Astrocyte of the cerebellum (primary cell): ENCODE measurements at regions not wholly inside any gene's neighbourhood (a gene's known extent, or its start where the extent isn't known, plus 50 kb on each side); places are given as distances from the start of the nearest gene placed in this dataset.

Source experiments
- DNase-seq: peaks from one replicate; pipeline ENCODE4 v3.0.0-alpha.2; 2011; ENCODE audit warnings: low read depth
- H3K4me3 ChIP-seq: 2 replicates; pipeline ENCODE4 v1.5.1; 2011; ENCODE audit warnings: mild to moderate bottlenecking, low read depth, low read length, moderate library complexity
- in situ Hi-C: cut with HindIII; loops from 2 replicates; pipeline ENCODE4 v1.10.0; 2017; ENCODE audit warnings: low sequenced_read_pairs
- TF ChIP-seq, protein P1 (sequence below): IDR thresholded peaks from 2 replicates; pipeline ENCODE4 v1.5.1; 2012; ENCODE audit warnings: low read length, low read depth, moderate library complexity, mild to moderate bottlenecking; ENCODE audit errors: missing control alignments

DNA sequence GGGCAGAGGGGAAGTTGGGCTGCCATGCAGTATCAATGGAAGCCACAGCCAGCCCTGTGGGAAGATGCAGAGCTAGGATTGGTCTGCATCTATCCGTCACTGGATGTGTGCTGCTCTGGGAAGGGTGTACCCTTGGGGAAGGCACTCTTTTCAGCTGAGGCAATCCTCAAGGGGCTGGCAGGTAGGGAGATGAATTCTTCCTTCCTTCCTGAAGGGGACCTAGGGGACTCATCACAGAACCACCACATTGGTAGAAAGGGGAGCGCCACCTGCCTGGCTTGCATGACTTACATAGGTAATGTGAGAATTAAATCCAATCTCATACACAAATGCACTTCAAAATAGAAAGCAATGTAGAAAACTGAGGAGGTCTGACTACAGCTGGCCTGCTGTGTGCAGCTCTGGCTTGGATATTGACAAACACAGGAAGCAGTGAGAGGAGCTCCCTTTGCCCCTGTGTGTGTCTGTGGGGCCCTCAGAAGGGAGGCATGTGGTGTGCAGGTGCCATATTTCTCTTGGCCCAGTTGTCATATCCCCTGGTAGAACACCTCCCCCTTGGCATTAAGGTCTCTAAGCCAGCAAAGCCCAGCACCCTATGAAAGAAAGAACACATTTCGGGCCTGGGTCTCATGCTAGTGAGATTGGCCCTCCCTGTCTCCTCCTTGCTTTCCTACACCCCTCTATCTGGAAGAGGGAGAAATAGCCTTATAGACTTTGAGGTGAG lies 260.3 kb upstream of the MOCS1 start:
- in situ Hi-C loops = no loop called here
- H3K4me3 ChIP-seq = no peak overlapping the region
- DNase-seq = no peak
- TF ChIP-seq, protein P1, sequence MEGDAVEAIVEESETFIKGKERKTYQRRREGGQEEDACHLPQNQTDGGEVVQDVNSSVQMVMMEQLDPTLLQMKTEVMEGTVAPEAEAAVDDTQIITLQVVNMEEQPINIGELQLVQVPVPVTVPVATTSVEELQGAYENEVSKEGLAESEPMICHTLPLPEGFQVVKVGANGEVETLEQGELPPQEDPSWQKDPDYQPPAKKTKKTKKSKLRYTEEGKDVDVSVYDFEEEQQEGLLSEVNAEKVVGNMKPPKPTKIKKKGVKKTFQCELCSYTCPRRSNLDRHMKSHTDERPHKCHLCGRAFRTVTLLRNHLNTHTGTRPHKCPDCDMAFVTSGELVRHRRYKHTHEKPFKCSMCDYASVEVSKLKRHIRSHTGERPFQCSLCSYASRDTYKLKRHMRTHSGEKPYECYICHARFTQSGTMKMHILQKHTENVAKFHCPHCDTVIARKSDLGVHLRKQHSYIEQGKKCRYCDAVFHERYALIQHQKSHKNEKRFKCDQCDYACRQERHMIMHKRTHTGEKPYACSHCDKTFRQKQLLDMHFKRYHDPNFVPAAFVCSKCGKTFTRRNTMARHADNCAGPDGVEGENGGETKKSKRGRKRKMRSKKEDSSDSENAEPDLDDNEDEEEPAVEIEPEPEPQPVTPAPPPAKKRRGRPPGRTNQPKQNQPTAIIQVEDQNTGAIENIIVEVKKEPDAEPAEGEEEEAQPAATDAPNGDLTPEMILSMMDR = no peak

DNA sequence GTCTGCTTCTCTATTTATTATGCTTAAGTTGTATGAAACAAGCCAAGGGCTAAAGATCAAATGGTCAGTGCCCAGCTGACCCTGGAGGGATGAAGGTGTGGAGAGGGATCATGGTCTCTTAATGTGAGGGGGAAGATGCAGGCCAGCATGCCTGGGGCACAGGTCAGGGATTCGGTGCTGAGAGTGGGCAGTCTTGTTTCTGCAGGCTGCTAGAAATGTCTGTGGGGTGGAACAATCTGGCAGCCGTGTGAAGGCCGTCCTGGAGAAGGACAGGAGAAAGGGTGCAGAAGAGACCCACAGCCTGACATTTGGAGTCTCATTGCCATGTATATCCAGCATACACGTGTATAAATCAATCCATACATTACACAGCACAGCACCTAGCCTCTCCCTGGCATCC lies 258.3 kb upstream of the MOCS1 start:
- TF ChIP-seq, protein P1 = no peak

DNA sequence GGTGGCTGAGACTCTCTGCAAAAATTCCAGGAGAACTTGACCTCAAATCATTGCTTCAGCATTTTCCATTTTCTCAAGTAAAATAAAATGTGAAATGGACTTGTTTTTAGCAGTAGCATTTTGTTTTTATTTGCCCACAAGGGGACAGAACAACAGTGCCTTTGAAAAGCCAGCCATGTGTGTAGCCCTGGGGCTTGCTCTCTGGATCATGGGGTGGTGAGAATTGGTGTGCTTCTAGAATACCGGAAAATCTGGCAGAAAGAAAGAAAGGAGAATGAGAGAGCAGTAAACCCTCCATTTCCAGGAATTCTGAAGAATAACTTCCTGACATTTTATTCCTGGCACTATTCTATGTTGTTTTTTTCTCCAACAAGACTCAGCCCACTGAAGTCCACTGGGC lies 254.7 kb upstream of the MOCS1 start:
- no peak for DNase-seq
- H3K4me3 ChIP-seq = no peak overlapping the region
- TF ChIP-seq, protein P1 = no peak
- in situ Hi-C loops = no loop called here

More for the DNA sequence above, 258.3 kb upstream of the MOCS1 start:
- in situ Hi-C loops = no loop called here
- DNase-seq = no peak
- no peak overlapping the region for H3K4me3 ChIP-seq

DNA sequence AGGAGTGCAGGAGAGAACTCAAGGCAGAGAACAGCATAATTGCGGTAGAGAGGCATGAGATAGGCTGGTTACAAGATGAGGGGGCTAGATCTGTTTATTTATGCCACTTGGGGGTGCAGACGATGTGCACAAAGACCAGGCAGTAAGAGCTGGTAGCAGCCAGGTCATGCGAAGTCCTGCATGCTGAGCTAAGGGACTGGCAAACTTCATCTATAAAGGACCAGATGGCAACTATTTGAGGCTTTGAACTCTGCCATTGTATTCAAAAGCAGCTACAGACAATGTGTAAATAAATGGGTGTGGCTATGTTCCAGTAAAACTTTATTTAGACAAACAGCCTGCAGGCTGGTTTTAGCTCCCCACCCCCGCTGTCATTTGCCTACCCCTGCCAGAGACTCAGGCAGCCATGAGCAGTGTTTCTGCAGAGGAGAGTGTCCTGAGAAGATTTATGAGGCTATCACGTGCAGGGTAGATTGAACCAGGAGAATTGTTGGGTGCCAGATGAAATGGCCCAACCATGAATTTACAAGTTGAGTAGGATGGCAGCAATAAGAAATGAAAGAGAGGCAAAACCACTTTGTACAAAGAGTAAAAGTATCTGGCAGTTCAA lies 253.4 kb upstream of the MOCS1 start:
- no peak overlapping the region for H3K4me3 ChIP-seq
- TF ChIP-seq, protein P1 = no peak
- no peak for DNase-seq
- in situ Hi-C loops = no loop called here

DNA sequence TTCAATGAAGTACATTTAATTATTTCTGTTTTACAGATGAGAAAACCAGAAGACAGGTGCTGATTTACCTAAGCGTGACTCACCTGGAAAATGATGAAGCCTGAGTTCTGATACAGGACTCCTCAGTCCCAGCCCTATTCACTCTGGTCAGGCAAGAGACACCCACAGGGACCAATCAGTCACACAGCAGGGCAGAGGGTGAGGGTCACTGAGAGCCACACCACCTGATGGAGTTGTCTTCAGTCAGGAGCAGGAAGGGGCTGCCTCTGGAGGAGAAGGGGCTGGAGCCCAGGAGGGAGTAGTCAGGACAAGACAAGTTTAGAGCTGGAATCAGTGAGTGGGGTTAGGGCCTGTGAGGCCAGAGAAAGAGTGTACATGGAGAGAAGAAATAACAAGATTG lies 251.2 kb upstream of the MOCS1 start:
- in situ Hi-C loops = no loop called here
- TF ChIP-seq, protein P1 = no peak
- DNase-seq = no peak
- H3K4me3 ChIP-seq = no peak overlapping the region

DNA sequence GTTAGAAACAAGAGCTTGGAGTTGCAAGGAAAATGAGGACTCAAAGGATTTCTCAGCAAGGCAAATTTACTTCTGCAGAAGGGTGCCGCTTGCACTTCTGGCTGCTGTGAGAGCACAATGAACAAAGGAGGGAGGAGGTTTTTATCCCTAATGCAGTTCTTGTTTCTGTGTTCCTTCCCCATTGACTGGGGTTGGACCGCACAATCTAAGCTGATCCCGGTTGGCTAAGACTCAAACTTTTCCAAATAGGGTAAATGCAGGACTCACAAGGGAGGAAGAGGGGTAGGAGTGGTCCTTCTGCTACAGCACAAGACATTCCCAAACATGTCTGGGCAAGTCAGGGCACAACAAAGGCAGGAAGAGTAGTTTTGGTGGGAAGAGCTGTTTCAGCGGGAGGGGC lies 249.6 kb upstream of the MOCS1 start:
- in situ Hi-C loops = no loop called here
- no peak for DNase-seq
- TF ChIP-seq, protein P1 = no peak
- H3K4me3 ChIP-seq = no peak overlapping the region
